HEK293 (cell line): ENCODE measurements at regions not wholly inside any gene's neighbourhood (a gene's known extent, or its start where the extent isn't known, plus 50 kb on each side); places are given as distances from the start of the nearest gene placed in this dataset.

ENCODE experiments used
- CTCF ChIA-PET: fragments of 350-600 bp; formaldehyde crosslinking; extraction: SDS; loops from one replicate; lab custom pipeline; 2021; ENCODE audit warnings: antibody characterized with exemption; lab: Yijun Ruan, JAX
- POLR2A ChIA-PET: fragments of 300-600 bp; formaldehyde crosslinking; extraction: SDS; loops from one replicate; lab custom pipeline; 2020; ENCODE audit warnings: antibody characterized with exemption, inconsistent platforms; lab: Yijun Ruan, JAX
- H3K27ac ChIP-seq: fragments of 200-500 bp; sonication (Bioruptor generic); 2 replicates; pipeline ENCODE4 v1.5.1; 2014; ENCODE audit warnings: low read depth, low read length, control low read depth, inconsistent platforms; ENCODE audit errors: extremely low read depth
- H3K36me3 ChIP-seq, 2 experiments: fragments of 200-500 bp in 1 of 2; sonication (Bioruptor generic) in 1 of 2; 1 replicate in 1 of 2; 2 replicates in 1 of 2; pipeline ENCODE4 v1.5.1; 2014 to 2017; ENCODE audit warnings: inconsistent platforms in 2 of 2, low read length in 2 of 2; ENCODE audit not compliant: control insufficient read depth in 2 of 2, insufficient read depth in 1 of 2
- H3K4me1 ChIP-seq: fragments of 200-500 bp; sonication (Bioruptor generic); 2 replicates; pipeline ENCODE4 v1.5.1; 2014; ENCODE audit warnings: mild to moderate bottlenecking, low read length, inconsistent platforms; ENCODE audit not compliant: control insufficient read depth, insufficient read depth
- H3K4me3 ChIP-seq: 2 replicates; pipeline ENCODE4 v1.5.1; 2011; ENCODE audit warnings: low read depth, mild to moderate bottlenecking, control low read depth, low read length, moderate library complexity
- H3K9me3 ChIP-seq: fragments of 200-500 bp; sonication (Bioruptor generic); 2 replicates; pipeline ENCODE4 v1.5.1; 2014; ENCODE audit warnings: low read depth, low read length, inconsistent platforms; ENCODE audit not compliant: control insufficient read depth, insufficient read depth
- HOXA7 ChIP-seq: sonication (generic); formaldehyde crosslinking; IDR thresholded peaks from 2 replicates; pipeline ENCODE4 v1.8.1; 2022; ENCODE audit warnings: missing genetic modification reagents, borderline replicate concordance
- KLF10 ChIP-seq: fragments of 450-650 bp; IDR thresholded peaks from 2 replicates; pipeline ENCODE4 v1.5.1; 2018; ENCODE audit warnings: missing biosample characterization, mild to moderate bottlenecking, missing genetic modification characterization
- KLF17 ChIP-seq: fragments of 450-650 bp; formaldehyde crosslinking; IDR thresholded peaks from 2 replicates; pipeline ENCODE4 v1.5.1; 2016; ENCODE audit warnings: missing biosample characterization, missing genetic modification characterization
- KLF9 ChIP-seq: fragments of 450-650 bp; formaldehyde crosslinking; IDR thresholded peaks from 2 replicates; pipeline ENCODE4 v1.5.1; 2016; ENCODE audit warnings: missing biosample characterization, missing genetic modification characterization, low read depth
- SP7 ChIP-seq: fragments of 450-650 bp; formaldehyde crosslinking; IDR thresholded peaks from 2 replicates; pipeline ENCODE4 v1.5.1; 2016; ENCODE audit warnings: missing biosample characterization, missing genetic modification characterization
- ZNF114 ChIP-seq: fragments of 450-650 bp; formaldehyde crosslinking; IDR thresholded peaks from 2 replicates; pipeline ENCODE4 v1.5.0; 2017; ENCODE audit warnings: missing biosample characterization, missing genetic modification characterization
- ZNF138 ChIP-seq: fragments of 450-650 bp; formaldehyde crosslinking; IDR thresholded peaks from 2 replicates; pipeline ENCODE4 v1.5.1; 2016; ENCODE audit warnings: missing biosample characterization, missing genetic modification characterization, borderline replicate concordance
- ZNF426 ChIP-seq: fragments of 450-650 bp; formaldehyde crosslinking; IDR thresholded peaks from 2 replicates; pipeline ENCODE4 v1.5.1; 2017; ENCODE audit warnings: missing biosample characterization, missing genetic modification characterization, mild to moderate bottlenecking, inconsistent platforms, moderate library complexity
- ZNF544 ChIP-seq: fragments of 450-650 bp; formaldehyde crosslinking; IDR thresholded peaks from 2 replicates; pipeline ENCODE4 v1.5.0; 2017; ENCODE audit warnings: missing biosample characterization, missing genetic modification characterization
- ZNF561 ChIP-seq: fragments of 450-650 bp; IDR thresholded peaks from 2 replicates; pipeline ENCODE4 v1.5.1; 2018; ENCODE audit warnings: missing biosample characterization, missing genetic modification characterization, borderline replicate concordance
- ZNF571 ChIP-seq: fragments of 450-650 bp; formaldehyde crosslinking; IDR thresholded peaks from 2 replicates; pipeline ENCODE4 v1.5.0; 2017; ENCODE audit warnings: missing biosample characterization, missing genetic modification characterization
- ZNF624 ChIP-seq: fragments of 450-650 bp; formaldehyde crosslinking; IDR thresholded peaks from 2 replicates; pipeline ENCODE4 v1.5.1; 2017; ENCODE audit warnings: missing biosample characterization, missing genetic modification characterization
- ZNF629 ChIP-seq: fragments of 450-650 bp; formaldehyde crosslinking; IDR thresholded peaks from 2 replicates; pipeline ENCODE4 v1.5.1; 2017; ENCODE audit warnings: missing biosample characterization, missing genetic modification characterization
- ZNF658 ChIP-seq: fragments of 450-650 bp; formaldehyde crosslinking; IDR thresholded peaks from 2 replicates; pipeline ENCODE4; 2016; ENCODE audit warnings: missing biosample characterization, missing genetic modification characterization
- ZNF670 ChIP-seq: fragments of 450-650 bp; formaldehyde crosslinking; IDR thresholded peaks from 2 replicates; pipeline ENCODE4 v1.5.1; 2016; ENCODE audit warnings: missing biosample characterization, missing genetic modification characterization, low read depth
- ZNF677 ChIP-seq: fragments of 450-650 bp; IDR thresholded peaks from 2 replicates; pipeline ENCODE4 v1.5.0; 2018; ENCODE audit warnings: missing biosample characterization, mild to moderate bottlenecking, missing genetic modification characterization, moderate library complexity
- ZNF692 ChIP-seq: fragments of 450-650 bp; formaldehyde crosslinking; IDR thresholded peaks from 2 replicates; pipeline ENCODE4 v1.5.1; 2016; ENCODE audit warnings: missing biosample characterization, missing genetic modification characterization
- ZNF747 ChIP-seq: fragments of 450-650 bp; formaldehyde crosslinking; IDR thresholded peaks from 2 replicates; pipeline ENCODE4 v1.5.1; 2016; ENCODE audit warnings: missing biosample characterization, missing genetic modification characterization
- TF ChIP-seq, protein P1 (sequence below): sonication (generic); formaldehyde crosslinking; IDR thresholded peaks from 2 replicates; pipeline ENCODE4 v1.8.1; 2022; ENCODE audit warnings: mild to moderate bottlenecking, moderate library complexity, missing genetic modification reagents
- TF ChIP-seq, protein P2 (sequence below): fragments of 450-650 bp; formaldehyde crosslinking; IDR thresholded peaks from 2 replicates; pipeline ENCODE4 v1.5.1; 2016; ENCODE audit warnings: missing biosample characterization, missing genetic modification characterization
- TF ChIP-seq, protein P3 (sequence below): fragments of 450-650 bp; formaldehyde crosslinking; IDR thresholded peaks from 2 replicates; pipeline ENCODE4 v1.5.1; 2016; ENCODE audit warnings: missing biosample characterization, missing genetic modification characterization

GRCh38 chr9:109880276-109881169 lies 100.5 kb downstream of the PALM2AKAP2 start:
- Histone ChIP-seq H3K4me3 (no peak overlapping the region), H3K9me3 (no peaks in the 10 kb centered on the region), H3K36me3 (no peaks in the 10 kb centered on the region), H3K4me1 (no peaks in the 10 kb centered on the region), H3K27ac (no peak overlapping the region)
- ChIA-PET POLR2A (no interaction called here), CTCF (interaction anchor here (0.7 to 2.6 kb wide), 9 partner anchors 11 to 306 kb away, joined by 3 to 10 read pairs (median 4); no protein-coding TSS in a partner anchor)
- TF ChIP-seq ZNF624 (tag by site-specific recombination) (no peak), ZNF544 (tag by site-specific recombination) (no peak), ZNF138 (tag by site-specific recombination) (no peak), ZNF629 (tag by site-specific recombination) (no peak), ZNF670 (no peak), ZNF561 (tag by site-specific recombination) (no peak), ZNF677 (no peak), KLF10 (no peak), KLF17 (no peak), SP7 (tag by site-specific recombination) (no peak), ZNF426 (tag by site-specific recombination) (no peak), ZNF658 (tag by site-specific recombination) (no peak), KLF9 (tag by site-specific recombination) (no peak), ZNF571 (tag by site-specific recombination) (no peak), ZNF692 (tag by site-specific recombination) (no peak)
- TF ChIP-seq, protein P1, sequence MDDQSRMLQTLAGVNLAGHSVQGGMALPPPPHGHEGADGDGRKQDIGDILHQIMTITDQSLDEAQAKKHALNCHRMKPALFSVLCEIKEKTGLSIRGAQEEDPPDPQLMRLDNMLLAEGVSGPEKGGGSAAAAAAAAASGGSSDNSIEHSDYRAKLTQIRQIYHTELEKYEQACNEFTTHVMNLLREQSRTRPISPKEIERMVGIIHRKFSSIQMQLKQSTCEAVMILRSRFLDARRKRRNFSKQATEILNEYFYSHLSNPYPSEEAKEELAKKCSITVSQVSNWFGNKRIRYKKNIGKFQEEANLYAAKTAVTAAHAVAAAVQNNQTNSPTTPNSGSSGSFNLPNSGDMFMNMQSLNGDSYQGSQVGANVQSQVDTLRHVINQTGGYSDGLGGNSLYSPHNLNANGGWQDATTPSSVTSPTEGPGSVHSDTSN (CRISPR knock-in tag) = no peak
- TF ChIP-seq, protein P2, sequence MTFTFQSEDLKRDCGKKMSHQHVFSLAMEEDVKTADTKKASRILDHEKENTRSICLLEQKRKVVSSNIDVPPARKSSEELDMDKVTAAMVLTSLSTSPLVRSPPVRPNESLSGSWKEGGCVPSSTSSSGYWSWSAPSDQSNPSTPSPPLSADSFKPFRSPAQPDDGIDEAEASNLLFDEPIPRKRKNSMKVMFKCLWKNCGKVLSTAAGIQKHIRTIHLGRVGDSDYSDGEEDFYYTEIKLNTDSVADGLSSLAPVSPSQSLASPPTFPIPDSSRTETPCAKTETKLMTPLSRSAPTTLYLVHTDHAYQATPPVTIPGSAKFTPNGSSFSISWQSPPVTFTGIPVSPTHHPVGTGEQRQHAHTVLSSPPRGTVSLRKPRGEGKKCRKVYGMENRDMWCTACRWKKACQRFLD (tag by site-specific recombination) = no peak

DNA sequence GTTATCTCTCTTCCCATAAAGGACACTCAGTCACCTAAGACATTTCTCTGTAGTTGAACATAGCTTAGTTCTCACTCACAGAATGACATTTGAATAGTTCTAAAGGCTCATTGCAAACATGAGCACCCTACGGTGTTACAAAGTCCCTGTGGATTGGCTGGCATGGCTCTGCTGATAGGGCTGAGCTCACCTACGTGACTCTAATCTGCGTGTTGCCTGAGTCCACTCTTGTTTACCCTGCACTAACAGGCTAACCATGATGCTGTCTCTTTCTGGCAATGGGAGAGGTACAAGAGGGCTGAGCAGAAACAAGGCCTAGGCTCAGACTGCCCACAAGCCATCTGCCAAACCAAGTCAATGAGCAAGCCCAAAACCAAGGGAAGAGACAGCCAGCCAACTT lies 103.6 kb downstream of the PALM2AKAP2 start:
- CTCF ChIA-PET = interaction anchor here (0.7 to 1.0 kb wide), 4 partner anchors 13 to 382 kb away, joined by 3 read pairs; no protein-coding TSS in a partner anchor
- POLR2A ChIA-PET = no interaction called here
- TF ChIP-seq ZNF747 (tag by site-specific recombination) (no peak), ZNF114 (tag by site-specific recombination) (no peak), HOXA7 (CRISPR knock-in tag) (no peak), ZNF677 (no peak)
- TF ChIP-seq, protein P3, sequence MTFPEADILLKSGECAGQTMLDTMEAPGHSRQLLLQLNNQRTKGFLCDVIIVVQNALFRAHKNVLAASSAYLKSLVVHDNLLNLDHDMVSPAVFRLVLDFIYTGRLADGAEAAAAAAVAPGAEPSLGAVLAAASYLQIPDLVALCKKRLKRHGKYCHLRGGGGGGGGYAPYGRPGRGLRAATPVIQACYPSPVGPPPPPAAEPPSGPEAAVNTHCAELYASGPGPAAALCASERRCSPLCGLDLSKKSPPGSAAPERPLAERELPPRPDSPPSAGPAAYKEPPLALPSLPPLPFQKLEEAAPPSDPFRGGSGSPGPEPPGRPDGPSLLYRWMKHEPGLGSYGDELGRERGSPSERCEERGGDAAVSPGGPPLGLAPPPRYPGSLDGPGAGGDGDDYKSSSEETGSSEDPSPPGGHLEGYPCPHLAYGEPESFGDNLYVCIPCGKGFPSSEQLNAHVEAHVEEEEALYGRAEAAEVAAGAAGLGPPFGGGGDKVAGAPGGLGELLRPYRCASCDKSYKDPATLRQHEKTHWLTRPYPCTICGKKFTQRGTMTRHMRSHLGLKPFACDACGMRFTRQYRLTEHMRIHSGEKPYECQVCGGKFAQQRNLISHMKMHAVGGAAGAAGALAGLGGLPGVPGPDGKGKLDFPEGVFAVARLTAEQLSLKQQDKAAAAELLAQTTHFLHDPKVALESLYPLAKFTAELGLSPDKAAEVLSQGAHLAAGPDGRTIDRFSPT (tag by site-specific recombination) = no peak
- TF ChIP-seq, all 188 proteins: peak for 0
- no peak overlapping the region for H3K4me3 ChIP-seq
- no peaks in the 10 kb centered on the region for H3K4me1 ChIP-seq
- H3K27ac ChIP-seq = no peak overlapping the region
- no peaks in the 10 kb centered on the region for H3K9me3 ChIP-seq
- no peaks in the 10 kb centered on the region for H3K36me3 ChIP-seq
